HEK293T (cell line): ENCODE measurements at regions not wholly inside any gene's neighbourhood (a gene's known extent, or its start where the extent isn't known, plus 50 kb on each side); places are given as distances from the start of the nearest gene placed in this dataset.

Experiments
- ARNT ChIP-seq: fragments of 450-650 bp; IDR thresholded peaks from 2 replicates; pipeline ENCODE4 v1.6.1; 2017; ENCODE audit warnings: mild to moderate bottlenecking
- BHLHE40 ChIP-seq: fragments of 450-650 bp; IDR thresholded peaks from 2 replicates; pipeline ENCODE4 v1.6.1; 2016; ENCODE audit warnings: mild to moderate bottlenecking, moderate library complexity, borderline replicate concordance
- CTBP1 ChIP-seq: fragments of 450-650 bp; IDR thresholded peaks from 2 replicates; pipeline ENCODE4 v1.6.1; 2016; ENCODE audit warnings: borderline replicate concordance
- FOXA1 ChIP-seq: fragments of 450-650 bp; IDR thresholded peaks from 2 replicates; pipeline ENCODE4 v1.6.1; 2016; ENCODE audit warnings: mild to moderate bottlenecking
- FOXM1 ChIP-seq: fragments of 450-650 bp; IDR thresholded peaks from 2 replicates; pipeline ENCODE4 v1.6.1; 2017; ENCODE audit warnings: mild to moderate bottlenecking, borderline replicate concordance
- L3MBTL2 ChIP-seq: fragments of 450-650 bp; conservative IDR thresholded peaks from 2 replicates; pipeline ENCODE4 v1.6.1; 2016; ENCODE audit warnings: mild to moderate bottlenecking
- SP1 ChIP-seq: fragments of 450-650 bp; IDR thresholded peaks from 2 replicates; pipeline ENCODE4 v1.6.1; 2017
- SUZ12 ChIP-seq: fragments of 450-650 bp; IDR thresholded peaks from 2 replicates; pipeline ENCODE4 v1.6.1; 2016; ENCODE audit warnings: mild to moderate bottlenecking
- TARDBP ChIP-seq: fragments of 450-650 bp; IDR thresholded peaks from 2 replicates; pipeline ENCODE4 v1.6.1; 2016

DNA sequence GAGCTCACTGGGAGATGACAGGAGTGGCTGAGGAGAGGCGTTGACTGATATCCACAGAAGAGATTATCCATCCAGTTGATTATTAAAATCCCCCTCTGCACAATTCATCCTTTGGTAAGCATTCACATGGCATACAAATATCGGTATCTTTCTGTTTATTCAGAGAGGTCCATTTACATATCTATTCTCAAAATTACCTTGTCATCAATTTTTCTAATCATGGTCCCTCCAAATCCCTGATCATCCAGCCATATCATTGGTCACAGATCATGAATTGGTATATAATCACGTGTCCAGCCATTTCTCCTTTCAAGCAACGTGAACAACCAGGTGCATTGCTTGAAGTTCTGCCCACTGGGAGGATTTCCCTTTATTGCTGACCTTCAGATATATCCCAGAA, 1321.0 kb downstream of the ROBO2 start:
- TF ChIP-seq FOXM1, result no peak
- TF ChIP-seq SP1, result no peak
- no peak for TF ChIP-seq SUZ12
- no peak for TF ChIP-seq L3MBTL2
- TF ChIP-seq ARNT, result no peak
- TF ChIP-seq BHLHE40, result no peak
- TF ChIP-seq TARDBP, result no peak
- TF ChIP-seq CTBP1, result no peak
- no peak for TF ChIP-seq FOXA1
